ENCODE measurements at regions not wholly inside any gene's neighbourhood (a gene's known extent, or its start where the extent isn't known, plus 50 kb on each side); places are given as distances from the start of the nearest gene placed in this dataset.
A peak's percentile ranks its signal among the peaks of the same experiment; 100 is the strongest.
"Not testable (repeated sequence)": the region's sequence is repeated elsewhere in the genome, so short reads cannot be mapped to it uniquely, and the experiment has no call there.

GRCh38 chr9:108049671-108050494 lies 560.3 kb upstream of the KLF4 start:
- no peak for DNase-seq

GRCh38 chr9:108049026-108049607 lies 559.5 kb upstream of the KLF4 start:
- DNase-seq: no peak

- DNase-seq: no peak
These were observed 558.9 kb upstream of the KLF4 start for GRCh38 chr9:108048406-108049025.

GRCh38 chr9:108047777-108048176 lies 558.2 kb upstream of the KLF4 start:
- DNase-seq: not testable (repeated sequence)

DNA sequence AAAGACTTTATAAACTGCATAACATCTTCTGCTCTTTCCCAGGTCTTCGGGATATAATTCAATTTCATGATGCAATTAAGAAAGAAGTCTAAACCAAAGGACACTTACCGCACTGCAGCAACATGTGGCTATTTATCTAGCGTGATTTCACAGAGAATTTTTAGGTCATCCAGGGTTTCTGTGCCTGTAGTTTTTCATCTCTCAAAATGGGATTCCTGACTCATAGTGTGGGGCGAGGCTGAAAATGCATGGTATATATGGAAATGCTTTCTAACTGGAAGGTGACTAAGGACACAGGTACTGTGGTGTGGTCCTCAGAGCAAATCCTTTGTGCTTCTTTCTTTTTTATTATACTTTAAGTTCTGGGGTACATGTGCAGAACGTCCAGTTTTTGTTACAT lies 557.7 kb upstream of the KLF4 start:
- no peak for DNase-seq

DNA sequence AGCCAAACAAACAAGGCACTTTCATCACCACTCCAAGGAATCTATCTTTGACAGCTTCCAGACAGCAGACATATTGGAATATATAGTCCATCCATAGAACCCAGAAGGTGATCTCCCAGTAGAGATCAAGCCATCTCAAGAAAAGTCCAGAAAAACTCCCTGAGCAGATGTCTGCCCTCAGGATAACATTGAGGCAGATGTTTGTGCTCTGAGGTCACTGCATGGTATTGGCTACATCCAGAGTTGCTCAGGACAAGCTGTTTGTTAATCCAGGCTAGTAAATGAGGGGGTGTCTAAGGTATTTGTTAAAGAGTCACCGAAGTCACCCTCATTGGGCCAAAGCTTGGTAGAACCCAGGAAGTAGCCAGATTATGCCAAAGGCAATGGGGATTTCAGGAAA lies 556.3 kb upstream of the KLF4 start:
- no peak for DNase-seq

DNA sequence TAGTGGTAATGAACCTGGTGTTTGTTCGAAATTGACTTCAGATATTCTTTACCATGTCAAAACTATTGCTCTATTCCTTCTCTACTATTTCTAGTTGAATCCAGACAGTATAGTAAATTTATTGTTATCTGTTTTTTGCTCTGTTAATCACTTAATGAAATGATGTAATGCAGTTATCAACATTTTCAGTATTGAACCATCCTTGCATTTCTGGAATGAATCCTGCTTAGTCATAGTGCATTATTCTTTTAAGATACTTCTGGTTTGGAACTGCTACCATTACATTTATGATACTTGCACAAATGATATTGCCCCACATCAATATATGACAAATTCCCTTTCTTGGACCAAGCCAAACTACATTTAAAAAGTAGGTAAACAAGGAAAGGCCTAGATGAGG lies 554.0 kb upstream of the KLF4 start:
- DNase-seq: no peak

- no peak for DNase-seq
These were observed 552.0 kb upstream of the KLF4 start for GRCh38 chr9:108041551-108041950.

GRCh38 chr9:108040783-108041182 lies 551.2 kb upstream of the KLF4 start:
- no peak for DNase-seq

- no peak for DNase-seq
These were observed 549.9 kb upstream of the KLF4 start for GRCh38 chr9:108039493-108039892.

DNA sequence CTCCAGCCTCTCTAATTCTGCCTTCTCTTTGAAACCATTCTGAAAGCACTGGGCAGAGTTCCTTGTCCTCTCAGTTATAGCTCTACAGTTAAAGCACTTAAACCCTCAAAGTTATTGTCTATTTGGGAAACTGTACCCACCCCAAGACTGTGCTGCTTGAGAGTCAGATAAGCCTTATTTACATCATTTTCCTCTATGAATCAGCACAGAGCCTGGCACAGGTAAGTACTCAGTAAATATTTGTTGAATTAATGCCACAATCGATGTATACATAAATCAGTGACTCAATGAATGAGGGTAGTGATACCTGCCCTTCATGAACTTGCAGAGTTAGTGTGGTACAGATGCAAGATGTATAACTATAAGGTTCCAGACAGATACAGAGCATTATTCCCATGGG lies 549.4 kb upstream of the KLF4 start:
- no peak for DNase-seq

GRCh38 chr9:108035487-108035886 lies 545.9 kb upstream of the KLF4 start:
- DNase-seq: no peak

- DNase-seq: no peak
These were observed 544.7 kb upstream of the KLF4 start for GRCh38 chr9:108033976-108034964.

DNA sequence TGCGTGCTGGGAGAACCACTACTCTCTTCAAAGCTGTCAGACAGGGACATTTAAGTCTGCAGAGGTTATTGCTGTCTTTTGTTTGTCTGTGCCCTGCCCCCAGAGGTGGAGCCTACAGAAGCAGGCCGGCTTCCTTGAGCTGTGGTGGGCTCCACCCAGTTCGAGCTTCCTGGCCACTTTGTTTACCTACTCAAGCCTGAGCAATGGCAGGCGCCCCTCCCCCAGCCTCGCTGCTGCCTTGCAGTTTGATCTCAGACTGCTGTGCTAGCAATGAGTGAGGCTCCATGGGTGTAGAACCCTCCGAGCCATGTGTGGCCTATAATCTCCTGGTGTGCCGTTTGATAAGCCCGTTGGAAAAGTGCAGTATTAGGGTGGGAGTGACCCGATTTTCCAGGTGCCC lies 542.5 kb upstream of the KLF4 start:
- not testable (repeated sequence) for DNase-seq

DNA sequence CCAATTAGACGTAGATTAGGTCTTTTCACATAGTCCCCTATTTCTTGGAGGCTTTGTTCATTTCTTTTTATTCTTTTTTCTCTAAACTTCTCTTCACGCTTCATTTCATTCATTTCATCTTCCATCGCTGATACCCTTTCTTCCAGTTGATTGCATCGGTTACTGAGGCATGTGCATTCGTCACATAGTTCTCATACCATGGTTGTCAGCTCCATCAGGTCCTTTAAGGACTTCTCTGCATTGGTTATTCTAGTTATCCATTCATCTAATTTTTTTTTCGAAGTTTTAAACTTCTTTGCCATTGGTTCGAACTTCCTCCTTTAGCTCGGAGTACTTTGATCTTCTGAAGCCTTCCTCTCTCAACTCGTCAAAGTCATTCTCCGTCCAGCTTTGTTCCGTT lies 541.7 kb upstream of the KLF4 start:
- DNase-seq: not testable (repeated sequence)

- not testable (repeated sequence) for DNase-seq
These were observed 537.1 kb upstream of the KLF4 start for GRCh38 chr9:108026718-108027117.

GRCh38 chr9:108024604-108025003 lies 535.0 kb upstream of the KLF4 start:
- no peak for DNase-seq

DNA sequence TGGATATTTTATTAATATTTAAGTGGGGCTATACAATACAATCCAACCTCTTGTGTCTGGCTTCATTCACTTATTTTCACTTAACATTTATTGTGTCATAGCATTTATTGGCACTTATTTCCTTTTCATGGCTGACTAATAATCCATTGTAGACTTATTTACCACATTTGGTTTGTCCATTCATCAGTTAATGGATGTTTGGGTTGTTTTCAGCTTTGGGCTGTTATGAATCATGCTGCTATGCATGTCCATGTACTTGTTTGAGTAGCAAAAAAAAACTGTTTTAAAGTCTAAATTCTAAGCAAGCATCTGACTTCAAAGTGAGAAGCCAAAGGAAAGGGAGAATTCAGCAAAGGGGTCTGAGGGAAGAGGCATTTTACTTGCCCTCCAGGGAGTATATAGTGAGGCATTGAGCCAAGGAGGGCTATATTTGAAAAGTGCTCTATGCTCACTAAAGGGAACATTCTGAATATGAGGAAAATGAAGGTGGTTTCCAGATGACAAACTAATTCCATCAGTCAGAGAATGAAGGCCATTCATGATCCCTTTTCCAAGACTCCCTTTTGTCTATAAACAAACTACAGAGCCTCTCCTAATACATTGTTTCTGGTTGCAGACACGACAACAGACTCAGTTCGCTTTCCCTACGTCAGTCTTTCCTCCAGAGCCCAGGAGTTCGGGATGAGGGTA lies 532.8 kb upstream of the KLF4 start:
- no peak for DNase-seq

- no peak for DNase-seq
These were observed 531.6 kb upstream of the KLF4 start for GRCh38 chr9:108021096-108021710.

DNA sequence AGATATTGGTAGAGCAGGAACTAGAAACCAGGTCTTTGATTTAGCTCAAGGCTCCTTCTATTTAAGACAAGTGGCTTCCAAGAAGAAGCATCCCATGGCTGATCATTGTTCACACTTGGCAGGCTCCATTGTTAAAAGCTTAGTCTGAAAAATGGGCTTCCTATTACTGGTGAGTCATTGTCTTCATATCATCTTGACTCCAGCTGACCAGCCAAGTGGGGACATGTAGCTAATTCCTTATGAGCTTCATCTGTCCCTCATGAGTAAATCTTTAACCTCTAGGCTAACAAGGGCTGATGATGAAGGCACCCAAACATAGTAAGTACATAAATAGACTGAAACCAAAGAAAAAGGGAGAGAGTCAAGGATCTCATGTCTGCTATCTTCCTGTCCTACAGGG lies 530.3 kb upstream of the KLF4 start:
- DNase-seq: no peak

DNA sequence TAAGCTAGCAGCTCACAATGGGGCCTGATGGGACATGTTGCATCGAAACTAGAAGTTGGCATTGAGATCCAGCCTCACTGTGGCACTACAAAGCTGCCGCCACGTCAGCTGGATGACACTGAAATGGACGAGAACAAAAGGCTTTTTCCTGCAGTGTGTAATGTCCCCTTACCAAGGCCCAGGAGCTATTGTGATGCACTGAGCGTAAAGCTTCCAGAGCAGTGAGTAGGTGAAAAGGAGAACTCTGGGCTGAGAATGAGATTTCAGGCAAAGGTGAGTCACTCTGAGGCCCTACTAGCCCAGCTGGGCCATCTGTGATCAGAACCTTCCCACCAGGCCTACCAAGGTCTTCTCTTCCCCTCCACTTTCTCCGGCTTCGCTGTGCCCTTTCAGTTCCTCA lies 528.1 kb upstream of the KLF4 start:
- no peak for DNase-seq

GRCh38 chr9:108016446-108016845 lies 526.9 kb upstream of the KLF4 start:
- peak; percentile 75 for DNase-seq

Data from NCI-H526 treated with DMSO at 0.1 percent for 48 hours (cell line).